ENCODE measurements at regions not wholly inside any gene's neighbourhood (a gene's known extent, or its start where the extent isn't known, plus 50 kb on each side); places are given as distances from the start of the nearest gene placed in this dataset.
A peak's percentile ranks its signal among the peaks of the same experiment; 100 is the strongest.
"Not testable (repeated sequence)": the region's sequence is repeated elsewhere in the genome, so short reads cannot be mapped to it uniquely, and the experiment has no call there.

DNA sequence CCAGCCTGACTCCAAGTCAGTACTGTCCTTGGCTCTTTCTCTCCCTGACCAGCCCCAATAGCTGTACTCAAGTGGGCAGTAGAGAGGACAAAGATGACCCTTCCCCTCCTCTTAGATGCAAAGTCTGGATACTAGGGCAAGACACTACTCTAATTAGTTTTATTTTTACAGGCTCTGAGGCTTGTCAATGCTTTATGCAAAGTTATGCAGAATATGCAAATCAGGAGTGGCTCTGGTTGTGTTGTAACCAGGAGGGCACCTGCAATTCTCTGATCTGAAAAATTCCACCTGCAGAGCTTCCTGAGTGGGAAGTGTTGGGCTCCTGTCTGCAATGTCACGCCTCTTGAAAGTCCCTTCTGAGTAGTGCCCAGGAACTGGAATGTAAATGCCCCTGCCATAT is 201.5 kb downstream of the RGS3 start:
- no peak for DNase-seq

GRCh38 chr9:113665756-113666155 is 202.2 kb downstream of the RGS3 start:
- no peak for DNase-seq

DNA sequence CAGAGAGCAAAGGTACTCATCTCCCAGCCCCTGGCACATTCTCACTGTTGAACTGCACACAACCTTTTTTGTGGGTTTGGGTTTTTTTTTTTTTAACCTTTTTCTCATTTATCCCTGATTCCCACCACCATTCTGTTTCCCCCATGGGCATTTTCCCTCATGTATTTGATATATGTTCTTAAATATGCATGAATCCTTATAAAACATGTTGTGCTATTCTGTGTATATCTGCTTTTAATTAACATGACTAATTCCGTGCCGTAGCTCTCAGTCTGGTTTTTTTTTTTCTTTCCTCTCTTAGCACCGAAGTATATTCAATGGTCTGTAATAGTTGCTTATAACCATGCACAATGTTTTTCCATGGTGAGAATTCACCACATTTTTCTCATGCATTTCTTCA is 204.5 kb downstream of the RGS3 start:
- no peak for DNase-seq

DNA sequence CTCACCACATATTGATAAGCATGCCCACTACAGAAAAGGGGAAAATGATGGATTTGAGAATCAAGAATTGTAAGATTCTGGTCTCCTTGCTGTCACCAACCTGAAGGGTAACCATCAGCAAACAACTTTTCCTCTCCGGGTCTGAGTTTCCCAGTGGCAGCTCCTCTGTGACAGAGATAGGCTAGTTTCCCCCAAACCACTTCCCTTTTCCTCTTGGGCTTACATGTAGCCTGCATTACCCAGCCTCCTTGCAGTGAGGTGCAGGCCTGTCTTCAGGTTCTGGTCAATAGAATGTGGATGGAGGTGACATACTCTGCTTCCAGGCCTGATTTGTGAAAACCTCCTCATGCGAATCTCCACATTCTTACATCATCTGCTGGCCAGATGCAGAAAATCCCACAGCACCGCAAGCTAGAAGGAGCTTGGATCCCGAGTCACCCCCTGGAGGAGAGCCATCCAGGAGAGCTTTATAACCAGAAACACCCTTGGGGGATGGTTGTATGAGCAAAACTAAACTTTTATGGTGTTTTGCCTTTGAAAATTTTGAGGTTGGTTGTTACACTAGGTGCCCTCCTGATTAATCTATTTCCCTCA is 206.1 kb downstream of the RGS3 start:
- no peak for DNase-seq

GRCh38 chr9:113673726-113674125 is 202.4 kb upstream of the ZNF618 start:
- no peak for DNase-seq

DNA sequence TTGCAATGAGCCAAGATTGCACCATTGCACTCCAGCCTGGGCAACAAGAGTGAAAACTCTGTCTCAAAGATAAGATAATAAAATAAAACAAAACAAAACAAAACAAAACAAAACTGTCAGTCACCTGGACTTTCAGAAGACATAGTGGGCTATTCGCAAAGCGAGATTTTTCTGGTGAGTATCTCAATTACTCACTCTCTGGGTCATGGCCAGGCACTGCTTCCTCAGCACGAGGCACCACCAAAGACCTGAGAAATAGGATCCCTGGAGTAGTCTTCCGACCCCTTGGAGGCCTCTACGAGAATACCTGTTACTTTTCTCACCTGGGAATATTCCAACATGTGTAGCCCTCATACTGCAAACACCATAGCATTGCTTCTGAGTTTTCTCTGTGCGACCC is 201.7 kb upstream of the ZNF618 start:
- no peak for DNase-seq

- peak; percentile 16 for DNase-seq
These were observed 200.6 kb upstream of the ZNF618 start for GRCh38 chr9:113675475-113675941.

GRCh38 chr9:113677057-113677456 is 199.1 kb upstream of the ZNF618 start:
- no peak for DNase-seq

GRCh38 chr9:113677569-113677968 is 198.5 kb upstream of the ZNF618 start:
- DNase-seq = no peak

- DNase-seq = no peak
These were observed 197.8 kb upstream of the ZNF618 start for GRCh38 chr9:113678119-113678858.

DNA sequence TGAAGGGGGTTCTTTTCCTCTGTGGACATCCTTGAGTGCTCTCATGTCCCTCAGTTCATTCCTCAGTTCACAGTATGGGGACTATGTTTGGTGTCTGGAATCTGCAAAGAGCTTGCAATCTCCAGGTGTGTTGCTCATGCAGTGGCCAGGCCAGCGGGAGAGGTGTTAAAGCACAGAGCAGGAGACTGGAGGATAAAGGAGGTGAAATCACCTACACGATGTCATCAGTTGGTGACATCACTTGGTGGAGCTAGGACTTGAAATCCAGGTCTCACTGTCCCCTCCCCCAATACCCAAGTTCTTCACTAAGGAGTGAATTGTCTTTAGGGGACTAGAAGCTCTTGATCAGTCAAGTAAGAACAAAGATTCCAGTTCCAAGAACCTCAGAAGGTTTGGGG is 197.3 kb upstream of the ZNF618 start:
- no peak for DNase-seq

GRCh38 chr9:113682297-113682771 is 193.8 kb upstream of the ZNF618 start:
- peak; percentile 83 for DNase-seq

DNA sequence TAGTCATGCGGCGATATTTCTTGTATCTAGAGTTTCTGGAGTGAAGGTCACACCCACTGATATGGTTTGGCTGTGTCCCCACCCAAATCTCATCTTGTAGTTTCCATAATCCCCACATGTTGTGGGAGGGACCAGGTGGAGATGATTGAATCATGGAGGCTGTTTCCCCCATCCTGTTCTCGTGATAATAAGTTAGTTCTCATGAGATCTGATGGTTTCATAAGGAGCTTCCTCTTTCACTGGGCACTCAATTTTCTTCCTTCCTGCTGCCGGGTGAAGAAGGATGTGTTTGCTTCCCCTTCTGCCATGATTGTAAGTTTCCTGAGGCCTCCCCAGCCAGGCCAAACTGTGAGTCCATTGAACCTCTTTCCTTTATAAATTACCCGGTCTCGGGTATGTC is 190.5 kb upstream of the ZNF618 start:
- not testable (repeated sequence) for DNase-seq

DNA sequence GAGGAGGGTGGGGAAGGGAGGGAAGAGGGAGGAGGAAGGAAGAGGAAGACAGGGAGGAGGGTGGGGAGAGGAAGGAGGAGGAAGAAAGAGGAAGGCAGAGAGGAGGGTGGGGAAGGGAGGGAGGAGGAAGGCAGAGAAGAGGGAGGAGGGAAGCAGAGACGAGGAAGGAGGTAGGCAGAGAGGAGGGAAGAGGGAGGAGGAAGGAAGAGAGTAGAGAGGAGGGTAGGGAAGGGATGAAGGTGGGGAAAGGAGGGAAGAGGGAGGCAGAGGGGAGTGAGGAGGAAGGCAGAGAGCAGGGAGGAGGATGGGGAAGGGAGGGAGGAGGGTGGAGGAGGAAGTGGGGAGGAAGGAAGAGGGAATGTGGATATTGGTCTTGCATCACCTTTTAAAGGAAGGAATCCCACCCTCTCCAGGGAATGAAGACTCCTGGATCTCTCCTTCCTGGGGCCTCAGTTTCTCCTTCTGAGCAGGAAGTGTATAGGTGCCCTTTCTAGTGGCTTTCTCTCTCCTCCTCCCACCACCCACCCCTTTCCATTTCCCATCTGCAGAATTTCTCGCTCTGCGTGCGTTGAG is 188.9 kb upstream of the ZNF618 start:
- no peak for DNase-seq

GRCh38 chr9:113687680-113688371 is 188.3 kb upstream of the ZNF618 start:
- DNase-seq = peak; percentile 38

GRCh38 chr9:113690055-113690740 is 185.9 kb upstream of the ZNF618 start:
- DNase-seq = no peak

DNA sequence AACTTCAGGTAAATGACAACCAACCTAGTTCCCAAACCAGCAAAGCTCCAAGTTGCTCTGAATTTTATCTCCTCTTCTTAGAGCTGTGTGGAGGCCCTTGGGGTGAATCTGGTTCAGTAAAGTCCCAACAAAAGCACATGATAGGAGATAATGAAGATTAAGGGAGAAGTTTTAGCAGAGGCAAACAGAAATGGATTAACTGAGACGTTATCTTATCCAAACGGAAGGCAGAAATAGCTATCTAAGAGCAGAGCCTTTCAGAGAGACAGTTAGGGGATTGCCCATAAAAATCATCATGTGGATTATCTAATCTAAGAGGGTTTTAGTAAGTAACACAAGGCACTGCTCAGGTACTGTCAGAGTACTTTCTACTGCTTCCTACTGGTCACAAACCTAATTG is 183.9 kb upstream of the ZNF618 start:
- no peak for DNase-seq

DNA sequence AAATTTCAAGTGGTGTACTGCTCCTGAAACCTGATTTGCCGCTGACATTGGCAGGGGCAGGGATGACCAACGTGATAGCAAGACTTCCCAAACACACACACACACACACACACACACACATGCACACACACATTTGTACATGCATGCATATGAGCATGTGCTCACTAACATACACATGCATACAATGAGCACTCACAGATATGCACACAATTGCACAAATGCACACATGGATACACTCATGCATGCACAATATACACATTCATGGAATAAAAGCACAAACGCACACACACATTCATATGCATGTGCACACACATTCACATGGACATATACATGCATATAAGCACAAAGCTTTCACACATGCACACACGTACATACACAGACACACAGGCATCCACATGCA is 181.2 kb upstream of the ZNF618 start:
- no peak for DNase-seq

- DNase-seq = no peak
These were observed 180.7 kb upstream of the ZNF618 start for GRCh38 chr9:113695440-113695851.

- DNase-seq = no peak
These were observed 180.2 kb upstream of the ZNF618 start for GRCh38 chr9:113695901-113696300.

- DNase-seq = peak; percentile 21
These were observed 174.0 kb upstream of the ZNF618 start for GRCh38 chr9:113701774-113702755.
